OCI-LY1 (cell line): ENCODE measurements at regions not wholly inside any gene's neighbourhood (a gene's known extent, or its start where the extent isn't known, plus 50 kb on each side); places are given as distances from the start of the nearest gene placed in this dataset.

ENCODE experiments used
- CTCF ChIP-seq: fragments of 200-600 bp; sonication (generic), shearing (Covaris generic); IDR thresholded peaks from 2 replicates; pipeline ENCODE4 v1.5.1; 2017; ENCODE audit warnings: mild to moderate bottlenecking, antibody characterized with exemption, low read length, moderate library complexity, mixed read lengths
- EZH2 ChIP-seq: fragments of 200-600 bp; sonication (generic), shearing (Covaris generic); IDR thresholded peaks from 2 replicates; pipeline ENCODE4 v1.8.0; 2017; ENCODE audit warnings: borderline replicate concordance, mixed run types, mild to moderate bottlenecking, antibody characterized with exemption, low read length, moderate library complexity, mixed read lengths

GRCh38 chr12:47491516-47492305 lies 214.1 kb downstream of the RPAP3 start:
- TF ChIP-seq CTCF (no peak), EZH2 (no peak)
